ENCODE measurements at regions not wholly inside any gene's neighbourhood (a gene's known extent, or its start where the extent isn't known, plus 50 kb on each side); places are given as distances from the start of the nearest gene placed in this dataset.
"Not testable (repeated sequence)": the region's sequence is repeated elsewhere in the genome, so short reads cannot be mapped to it uniquely, and the experiment has no call there.

DNA sequence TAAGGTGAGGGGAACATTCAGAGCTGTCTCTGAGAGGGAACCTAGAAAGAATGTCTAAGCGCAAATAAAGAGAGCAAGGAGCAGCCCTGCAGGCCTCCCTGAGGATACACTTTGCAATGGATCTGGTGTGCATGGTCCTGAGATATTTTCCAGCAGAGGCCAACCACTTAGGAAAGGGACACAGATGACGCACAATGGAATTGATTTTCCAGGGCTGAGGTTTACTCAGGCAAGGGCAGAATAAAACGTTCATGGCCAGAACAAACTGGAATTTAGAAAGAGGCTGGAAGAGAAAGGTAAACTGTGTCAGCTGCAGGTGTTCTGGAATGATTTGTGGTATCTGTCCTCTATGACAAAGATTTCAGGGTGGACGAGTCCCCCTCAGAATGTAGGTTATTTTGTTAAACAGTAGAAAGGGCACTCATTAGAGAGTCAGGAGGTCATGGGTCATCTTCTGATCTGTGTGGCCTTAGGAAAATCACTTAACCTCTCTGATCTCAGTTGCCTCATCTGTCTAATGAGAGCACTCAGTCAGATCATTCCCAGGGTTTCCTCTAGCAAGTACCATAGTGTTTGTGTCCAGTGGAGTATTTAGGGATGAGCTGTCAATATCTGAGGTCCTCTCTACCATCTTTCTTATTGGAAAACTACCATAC lies 61.8 kb upstream of the PGBD5 start:
- no peak overlapping the region for H3K4me2 ChIP-seq (replicated peaks; ENCODE audit: extremely low read depth, low read length, poor library complexity, severe bottlenecking)
- Mint-ChIP-seq H3K27me3 (ENCODE audit: low read depth in 3 of 3) (peaks cover 5 to 11% (median 6%) of the 10 kb centered on the region in 3 donors), H3K4me1 (no peaks in the 10 kb centered on the region), H3K36me3 (no peaks in the 10 kb centered on the region), H3K4me3 (no peak overlapping the region), H3K9me3 (peaks cover 0 to 9% (median 0%) of the 10 kb centered on the region in 7 donors), H3K27ac (no peak overlapping the region)
- peaks cover 0 to 4% of the 10 kb centered on the region in 2 donors for H3K27me3 ChIP-seq (ENCODE audit: control insufficient read depth in 2 of 2, insufficient read depth in 2 of 2, low read length in 2 of 2)
- TF ChIP-seq, protein P1, sequence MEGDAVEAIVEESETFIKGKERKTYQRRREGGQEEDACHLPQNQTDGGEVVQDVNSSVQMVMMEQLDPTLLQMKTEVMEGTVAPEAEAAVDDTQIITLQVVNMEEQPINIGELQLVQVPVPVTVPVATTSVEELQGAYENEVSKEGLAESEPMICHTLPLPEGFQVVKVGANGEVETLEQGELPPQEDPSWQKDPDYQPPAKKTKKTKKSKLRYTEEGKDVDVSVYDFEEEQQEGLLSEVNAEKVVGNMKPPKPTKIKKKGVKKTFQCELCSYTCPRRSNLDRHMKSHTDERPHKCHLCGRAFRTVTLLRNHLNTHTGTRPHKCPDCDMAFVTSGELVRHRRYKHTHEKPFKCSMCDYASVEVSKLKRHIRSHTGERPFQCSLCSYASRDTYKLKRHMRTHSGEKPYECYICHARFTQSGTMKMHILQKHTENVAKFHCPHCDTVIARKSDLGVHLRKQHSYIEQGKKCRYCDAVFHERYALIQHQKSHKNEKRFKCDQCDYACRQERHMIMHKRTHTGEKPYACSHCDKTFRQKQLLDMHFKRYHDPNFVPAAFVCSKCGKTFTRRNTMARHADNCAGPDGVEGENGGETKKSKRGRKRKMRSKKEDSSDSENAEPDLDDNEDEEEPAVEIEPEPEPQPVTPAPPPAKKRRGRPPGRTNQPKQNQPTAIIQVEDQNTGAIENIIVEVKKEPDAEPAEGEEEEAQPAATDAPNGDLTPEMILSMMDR (IDR thresholded peaks at IDR 0.05): no peak
- no peaks in the 10 kb centered on the region for H3K79me2 ChIP-seq (ENCODE audit: insufficient read depth, low read length)
- no peak overlapping the region for H2AFZ ChIP-seq (ENCODE audit: insufficient read depth, low read depth, low read length, poor library complexity, severe bottlenecking)
- intact Hi-C loops (cut with micrococcal nuclease): no loop called here
- no peak overlapping the region for H3K9ac ChIP-seq (ENCODE audit: insufficient read depth, low read length, poor library complexity, severe bottlenecking)
- H3K4me1 ChIP-seq (ENCODE audit: control insufficient read depth in 1 of 2, insufficient read depth in 2 of 2, low read length in 2 of 2): no peaks in the 10 kb centered on the region
- H4K20me1 ChIP-seq (ENCODE audit: insufficient read depth, low read length): no peaks in the 10 kb centered on the region
- H3K9me3 ChIP-seq (replicated peaks in 1 of 2; ENCODE audit: control insufficient read depth in 1 of 2, insufficient read depth in 1 of 2, low read length in 2 of 2): no peaks in the 10 kb centered on the region
- DNase-seq: no peak
- no peak overlapping the region for H3K4me3 ChIP-seq (replicated peaks in 1 of 3; ENCODE audit: low read depth in 2 of 3, low read length in 3 of 3)
- H3K36me3 ChIP-seq (replicated peaks in 1 of 2; ENCODE audit: control insufficient read depth in 1 of 2, insufficient read depth in 2 of 2, low read length in 2 of 2): no peaks in the 10 kb centered on the region
- no peak overlapping the region for H3K27ac ChIP-seq (ENCODE audit: low read depth in 1 of 2, low read length in 2 of 2)
- 92% methylated on average over 3 of the region's 4 CpGs for WGBS (ENCODE audit: insufficient coverage)

DNA sequence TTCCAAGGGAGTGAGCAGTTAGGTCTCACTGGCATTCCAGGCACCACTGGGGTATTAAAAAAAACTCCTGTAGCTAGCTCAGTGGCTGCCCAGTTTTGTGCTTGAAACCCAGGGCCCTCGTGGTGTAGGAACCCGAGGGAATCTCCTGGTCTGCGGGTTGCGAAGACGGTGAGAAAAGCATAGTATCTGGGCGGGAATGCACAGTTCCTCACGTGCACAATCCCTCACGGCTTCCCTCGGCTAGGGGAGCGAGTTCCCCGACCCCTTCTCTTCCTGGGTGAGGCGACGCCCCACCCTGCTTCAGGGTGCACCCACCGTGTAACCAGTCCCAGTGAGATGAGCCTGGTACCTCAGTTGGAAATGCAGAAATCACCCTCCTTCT lies 50.5 kb upstream of the PGBD5 start:
- H4K20me1 ChIP-seq (ENCODE audit: insufficient read depth, low read length): no peaks in the 10 kb centered on the region
- H3K36me3 Mint-ChIP-seq: no peaks in the 10 kb centered on the region
- H3K4me1 Mint-ChIP-seq: peaks cover 6% of the 10 kb centered on the region
- no peaks in the 10 kb centered on the region for H3K9me3 ChIP-seq (replicated peaks in 1 of 2; ENCODE audit: control insufficient read depth in 1 of 2, insufficient read depth in 1 of 2, low read length in 2 of 2)
- DNase-seq: no peak
- peaks cover 3 to 5% of the 10 kb centered on the region in 2 donors for H3K27me3 ChIP-seq (ENCODE audit: control insufficient read depth in 2 of 2, insufficient read depth in 2 of 2, low read length in 2 of 2)
- H2AFZ ChIP-seq (ENCODE audit: insufficient read depth, low read depth, low read length, poor library complexity, severe bottlenecking): no peak overlapping the region
- no peaks in the 10 kb centered on the region for H3K79me2 ChIP-seq (ENCODE audit: insufficient read depth, low read length)
- no peak overlapping the region for H3K4me2 ChIP-seq (replicated peaks; ENCODE audit: extremely low read depth, low read length, poor library complexity, severe bottlenecking)
- TF ChIP-seq, protein P1 (IDR thresholded peaks at IDR 0.05): no peak
- no peak overlapping the region for H3K4me3 ChIP-seq (replicated peaks in 1 of 3; ENCODE audit: low read depth in 2 of 3, low read length in 3 of 3)
- 84% methylated on average over 14 of the region's 14 CpGs for WGBS (ENCODE audit: insufficient coverage)
- peaks cover 0 to 13% (median 4%) of the 10 kb centered on the region in 7 donors for H3K9me3 Mint-ChIP-seq
- H3K36me3 ChIP-seq (replicated peaks in 1 of 2; ENCODE audit: control insufficient read depth in 1 of 2, insufficient read depth in 2 of 2, low read length in 2 of 2): no peaks in the 10 kb centered on the region
- no peak overlapping the region for H3K27ac ChIP-seq (ENCODE audit: low read depth in 1 of 2, low read length in 2 of 2)
- no peak overlapping the region for H3K4me3 Mint-ChIP-seq
- H3K4me1 ChIP-seq (ENCODE audit: control insufficient read depth in 1 of 2, insufficient read depth in 2 of 2, low read length in 2 of 2): no peaks in the 10 kb centered on the region
- H3K9ac ChIP-seq (ENCODE audit: insufficient read depth, low read length, poor library complexity, severe bottlenecking): no peak overlapping the region
- peaks cover 8 to 15% (median 11%) of the 10 kb centered on the region in 3 donors for H3K27me3 Mint-ChIP-seq (ENCODE audit: low read depth in 3 of 3)
- no peak overlapping the region for H3K27ac Mint-ChIP-seq
- intact Hi-C loops (cut with micrococcal nuclease): no loop called here

- H3K4me1 Mint-ChIP-seq: not testable (repeated sequence)
Measured at GRCh38 chr1:230475856-230476621, 49.9 kb upstream of the PGBD5 start.

More at GRCh38 chr1:230475856-230476621, 49.9 kb upstream of the PGBD5 start:
- H3K36me3 Mint-ChIP-seq; H3K27me3 ChIP-seq (ENCODE audit: control insufficient read depth in 2 of 2, insufficient read depth in 2 of 2, low read length in 2 of 2); H3K9me3 ChIP-seq (replicated peaks in 1 of 2; ENCODE audit: control insufficient read depth in 1 of 2, insufficient read depth in 1 of 2, low read length in 2 of 2); H2AFZ ChIP-seq (ENCODE audit: insufficient read depth, low read depth, low read length, poor library complexity, severe bottlenecking); H3K4me3 ChIP-seq (replicated peaks in 1 of 3; ENCODE audit: low read depth in 2 of 3, low read length in 3 of 3); H3K36me3 ChIP-seq (replicated peaks in 1 of 2; ENCODE audit: control insufficient read depth in 1 of 2, insufficient read depth in 2 of 2, low read length in 2 of 2); H3K27ac Mint-ChIP-seq; H3K4me1 ChIP-seq (ENCODE audit: control insufficient read depth in 1 of 2, insufficient read depth in 2 of 2, low read length in 2 of 2); H3K79me2 ChIP-seq (ENCODE audit: insufficient read depth, low read length); H3K27ac ChIP-seq (ENCODE audit: low read depth in 1 of 2, low read length in 2 of 2); H3K4me2 ChIP-seq (replicated peaks; ENCODE audit: extremely low read depth, low read length, poor library complexity, severe bottlenecking); H4K20me1 ChIP-seq (ENCODE audit: insufficient read depth, low read length); DNase-seq; H3K9ac ChIP-seq (ENCODE audit: insufficient read depth, low read length, poor library complexity, severe bottlenecking); intact Hi-C loops (cut with micrococcal nuclease); H3K4me3 Mint-ChIP-seq: not testable (repeated sequence)
- peaks cover 8 to 15% (median 11%) of the 10 kb centered on the region in 3 donors for H3K27me3 Mint-ChIP-seq (ENCODE audit: low read depth in 3 of 3)
- H3K9me3 Mint-ChIP-seq: peaks cover 0 to 14% (median 4%) of the 10 kb centered on the region in 7 donors
- WGBS (ENCODE audit: insufficient coverage): 62% methylated on average over 5 of the region's 12 CpGs
